ENCODE measurements at regions not wholly inside any gene's neighbourhood (a gene's known extent, or its start where the extent isn't known, plus 50 kb on each side); places are given as distances from the start of the nearest gene placed in this dataset.
A peak's percentile ranks its signal among the peaks of the same experiment; 100 is the strongest.
"Not testable (repeated sequence)": the region's sequence is repeated elsewhere in the genome, so short reads cannot be mapped to it uniquely, and the experiment has no call there.

GRCh38 chr7:20466543-20467021, 135.9 kb downstream of the ITGB8 start:
- DNase-seq (ENCODE audit: low spot score) = no peak

DNA sequence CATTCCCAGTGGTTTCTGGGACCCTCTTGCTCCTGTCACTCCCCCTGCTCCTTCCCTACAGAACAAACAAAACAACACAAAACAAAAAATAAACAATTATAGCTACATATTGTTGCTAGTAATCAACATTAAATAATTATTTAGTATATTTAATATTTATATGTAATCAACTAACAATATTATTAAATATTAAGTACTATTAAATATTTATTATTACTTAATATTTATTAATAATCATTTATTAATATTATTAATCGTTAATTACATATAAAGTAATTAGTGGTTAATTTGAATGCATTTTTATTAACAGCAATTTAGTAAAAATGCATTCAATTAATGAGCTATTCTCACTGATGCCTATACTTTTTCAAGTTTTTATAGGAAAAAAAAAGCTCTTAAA, 139.4 kb downstream of the ITGB8 start:
- DNase-seq (ENCODE audit: low spot score) = no peak

DNA sequence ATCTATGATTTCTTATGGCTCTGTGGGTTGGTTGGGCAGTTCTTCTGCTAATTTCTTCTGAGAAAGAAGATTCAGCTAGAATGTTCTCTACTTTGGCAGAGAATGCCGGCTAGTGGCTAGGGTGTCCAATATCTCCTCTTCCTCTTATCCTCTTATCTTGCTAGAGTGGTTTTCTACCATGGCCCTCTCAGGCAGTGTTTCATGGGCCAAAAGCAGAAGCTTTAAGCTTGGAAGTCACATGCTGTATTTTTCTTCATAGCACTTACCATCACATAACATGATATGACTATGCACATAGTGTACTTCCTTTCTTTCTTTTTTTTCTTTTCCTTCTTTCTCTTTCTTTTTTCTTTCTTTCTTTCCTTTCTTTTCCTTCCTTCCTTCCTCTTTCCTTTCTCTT, 140.0 kb downstream of the ITGB8 start:
- no peak for DNase-seq (ENCODE audit: low spot score)

- no peak for DNase-seq (ENCODE audit: low spot score)
Measured at GRCh38 chr7:20474249-20474648, 141.2 kb upstream of the ABCB5 start.

DNA sequence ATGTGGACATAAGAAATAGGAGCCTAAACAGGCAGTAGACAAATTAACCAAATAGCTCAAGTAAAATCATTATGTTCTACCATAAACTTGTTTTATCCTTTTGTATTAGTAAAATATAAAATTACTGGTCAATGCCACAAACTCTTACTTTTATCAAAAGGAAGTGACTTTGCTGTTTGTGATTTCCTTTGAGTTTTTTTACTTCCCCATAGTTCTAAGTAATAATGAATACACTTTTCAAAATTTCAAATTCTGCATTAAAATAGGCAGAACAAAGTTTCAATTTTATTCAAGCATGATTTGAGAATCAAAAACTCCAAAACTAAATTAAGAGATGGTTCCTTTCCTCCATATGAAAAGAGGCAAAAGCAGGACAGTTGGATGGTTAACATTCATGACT, 139.7 kb upstream of the ABCB5 start:
- no peak for DNase-seq (ENCODE audit: low spot score)

DNA sequence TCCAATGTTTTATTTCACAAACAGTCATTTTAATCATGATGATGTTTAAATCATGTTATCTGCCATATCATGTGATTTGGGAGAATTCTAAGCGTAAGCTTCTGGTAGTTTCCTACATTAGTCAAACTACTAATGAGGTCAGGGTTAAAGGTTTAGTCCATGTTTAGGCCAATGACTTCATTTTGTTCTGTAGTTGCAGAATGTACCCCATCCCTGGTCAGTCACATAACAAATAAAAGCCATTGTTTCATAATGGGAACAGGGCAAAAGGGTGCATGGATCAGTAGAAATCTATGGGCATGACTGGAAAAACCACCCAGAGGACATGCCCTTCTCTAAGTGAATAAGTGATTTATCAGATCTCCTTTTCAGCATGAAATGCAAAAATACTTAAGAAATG, 138.4 kb upstream of the ABCB5 start:
- DNase-seq (ENCODE audit: low spot score) = no peak

DNA sequence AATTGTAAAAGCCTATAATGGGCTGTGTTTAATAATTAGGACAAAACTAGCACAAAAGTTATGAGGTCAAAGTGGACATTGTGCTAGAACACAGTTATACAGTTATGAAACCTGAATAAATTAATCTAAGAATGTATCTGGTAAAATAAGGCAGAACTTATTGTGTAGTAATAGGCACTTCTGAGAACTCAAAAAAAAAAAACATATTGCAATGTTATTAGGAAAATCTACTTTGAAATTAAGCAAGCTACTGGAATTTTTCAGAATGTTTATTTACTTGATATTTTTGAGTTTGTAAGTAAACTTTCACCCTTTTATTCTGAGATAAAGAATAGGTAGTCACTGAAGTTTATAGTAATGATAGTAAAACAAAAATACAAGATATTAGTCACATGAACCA, 135.8 kb upstream of the ABCB5 start:
- DNase-seq (ENCODE audit: low spot score) = no peak

DNA sequence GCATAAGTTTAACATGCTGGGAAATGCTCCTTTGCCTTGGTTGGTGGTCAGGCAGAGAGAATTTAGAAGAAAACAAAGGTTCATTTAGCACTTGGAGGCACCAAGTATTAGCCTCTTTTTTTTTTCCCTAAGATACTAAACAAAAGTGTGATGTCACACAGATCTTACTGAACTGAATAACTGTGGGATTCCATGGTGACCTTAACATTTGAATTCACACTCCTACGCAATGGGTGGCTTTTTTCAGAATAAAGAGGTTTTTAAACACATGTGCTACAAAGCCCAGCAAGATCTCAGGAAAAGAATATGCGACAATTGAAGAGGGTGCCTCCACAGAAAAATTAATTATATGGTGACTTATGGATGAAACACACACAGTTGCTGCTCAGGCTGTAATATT, 133.4 kb upstream of the ABCB5 start:
- no peak for DNase-seq (ENCODE audit: low spot score)

DNA sequence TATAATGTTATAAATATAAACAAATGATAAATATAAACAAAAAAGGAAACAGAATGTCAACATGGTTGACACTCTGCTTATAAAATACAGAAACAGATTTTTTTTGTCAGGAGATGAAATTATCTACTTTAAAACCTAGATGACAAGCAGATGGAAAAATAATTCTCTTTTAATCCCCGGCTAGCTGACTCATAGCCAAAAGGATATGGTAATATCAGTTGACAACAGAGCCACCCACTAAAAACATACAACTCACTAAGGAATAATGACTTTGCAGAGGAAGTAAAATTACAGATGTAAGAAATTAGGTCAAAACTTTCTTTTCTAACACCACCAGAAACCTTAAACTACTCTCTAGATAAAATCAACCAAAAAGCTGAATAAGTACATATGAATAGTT, 131.1 kb upstream of the ABCB5 start:
- no peak for DNase-seq (ENCODE audit: low spot score)

DNA sequence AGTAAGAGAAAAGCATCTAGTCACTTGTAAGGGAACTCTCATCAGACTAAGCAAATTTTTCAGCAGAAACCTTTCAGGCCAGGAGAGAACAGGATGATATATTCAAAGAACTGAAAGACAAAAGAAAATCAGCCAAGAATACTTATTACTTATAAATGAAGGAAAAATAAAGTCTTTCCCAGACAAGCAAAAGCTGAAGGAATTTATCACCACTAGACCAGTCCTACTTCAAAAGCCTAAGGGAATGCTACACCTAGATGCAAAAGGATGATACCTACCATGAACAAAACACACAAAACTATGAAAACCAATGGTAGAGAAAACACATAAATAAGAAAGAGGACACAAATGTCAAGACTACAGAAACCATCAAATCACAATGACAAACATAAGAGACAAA, 126.6 kb upstream of the ABCB5 start:
- DNase-seq (ENCODE audit: low spot score) = no peak

- DNase-seq (ENCODE audit: low spot score) = no peak
Measured at GRCh38 chr7:20491284-20491683, 124.2 kb upstream of the ABCB5 start.

DNA sequence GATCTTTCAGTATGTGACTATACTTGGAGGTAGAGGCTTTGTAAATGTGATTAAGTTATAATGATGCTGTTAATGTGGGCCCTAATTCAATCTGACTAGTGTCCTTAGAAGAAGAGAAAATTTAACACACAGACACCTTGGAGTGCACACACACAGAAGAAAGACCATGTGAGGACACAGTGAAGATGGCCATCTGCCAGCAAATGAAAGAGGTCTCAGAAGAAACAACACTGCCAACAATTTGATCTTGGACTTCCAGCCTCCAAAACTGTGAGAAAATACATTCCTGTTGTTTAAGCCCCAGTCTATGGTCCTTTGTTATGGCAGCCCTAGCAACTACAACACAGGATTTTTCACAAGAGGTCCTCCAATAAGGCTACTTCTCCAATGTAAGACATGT, 120.9 kb upstream of the ABCB5 start:
- no peak for DNase-seq (ENCODE audit: low spot score)

GRCh38 chr7:20501473-20501872, 114.0 kb upstream of the ABCB5 start:
- DNase-seq (ENCODE audit: low spot score) = not testable (repeated sequence)

GRCh38 chr7:20503278-20503950, 112.1 kb upstream of the ABCB5 start:
- no peak for DNase-seq (ENCODE audit: low spot score)

- DNase-seq (ENCODE audit: low spot score) = no peak
Measured at GRCh38 chr7:20504060-20504459, 111.4 kb upstream of the ABCB5 start.

- no peak for DNase-seq (ENCODE audit: low spot score)
Measured at GRCh38 chr7:20506175-20506574, 109.3 kb upstream of the ABCB5 start.

- no peak for DNase-seq (ENCODE audit: low spot score)
Measured at GRCh38 chr7:20507157-20507556, 108.3 kb upstream of the ABCB5 start.

- DNase-seq (ENCODE audit: low spot score) = no peak
Measured at GRCh38 chr7:20508109-20508508, 107.4 kb upstream of the ABCB5 start.

DNA sequence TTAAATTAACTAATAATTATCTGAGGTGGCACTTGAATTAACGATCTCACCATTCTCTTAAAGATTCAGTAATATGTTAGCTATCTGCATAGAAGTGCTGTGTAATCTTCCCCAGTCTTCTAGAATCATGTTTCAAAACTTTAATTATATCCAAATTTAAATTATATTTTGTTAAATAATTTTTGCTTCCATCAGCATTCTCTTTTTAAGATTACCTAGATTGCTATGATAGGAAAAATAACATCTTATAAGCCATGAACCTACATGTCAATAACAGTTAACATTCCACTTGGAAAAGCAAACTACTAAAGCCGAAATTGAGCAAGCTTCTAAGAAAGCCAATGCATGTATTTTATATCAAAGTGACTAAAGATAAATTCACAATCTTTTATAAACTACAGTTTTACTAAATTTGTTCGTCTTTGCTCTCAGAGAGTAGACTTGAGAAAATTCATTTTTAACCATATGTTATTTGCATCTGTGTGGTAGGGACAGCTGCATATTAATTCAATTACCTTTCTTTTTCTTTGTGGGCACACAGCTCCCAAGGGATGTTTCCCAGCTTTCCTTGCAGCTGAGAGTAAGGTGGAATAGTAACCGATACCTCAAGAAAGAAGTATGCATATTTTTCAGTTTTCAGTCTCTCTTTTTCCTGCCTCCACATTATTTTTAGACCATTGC, 105.4 kb upstream of the ABCB5 start:
- no peak for DNase-seq (ENCODE audit: low spot score)

DNA sequence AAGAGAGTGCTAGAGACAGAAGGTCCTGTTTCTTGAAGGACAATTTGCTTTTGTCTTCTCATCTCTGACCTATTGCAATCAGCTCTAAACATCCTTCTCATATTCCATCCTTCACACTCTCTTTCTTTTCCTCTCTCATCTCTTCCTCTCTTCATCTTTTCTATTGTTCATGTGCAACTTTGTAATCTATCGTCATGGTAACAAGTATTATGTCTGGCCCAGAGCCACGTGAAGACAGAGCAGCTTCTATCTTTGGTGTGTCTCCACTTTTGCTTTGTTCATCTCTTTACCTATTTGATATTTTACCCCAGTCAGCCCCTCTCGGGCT, 104.9 kb upstream of the ABCB5 start:
- no peak for DNase-seq (ENCODE audit: low spot score)

DNA sequence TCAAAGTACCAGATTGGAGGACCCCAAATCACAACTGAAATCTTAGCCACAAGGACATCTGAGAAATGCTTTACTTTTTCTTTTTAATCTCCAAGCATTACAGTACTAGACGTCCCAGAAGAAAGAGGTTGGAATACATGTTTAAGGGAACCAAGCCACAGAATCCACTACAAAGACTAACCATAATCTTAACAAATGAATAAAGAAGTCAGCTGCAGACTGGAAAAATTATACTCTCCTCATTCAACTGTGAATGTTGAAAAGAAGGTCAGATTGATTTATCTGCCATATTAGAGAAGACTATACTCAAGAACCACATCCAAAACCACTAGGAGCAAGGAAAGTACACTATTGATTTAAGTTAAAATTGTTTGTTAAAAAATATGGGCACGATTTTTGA, 102.1 kb upstream of the ABCB5 start:
- no peak for DNase-seq (ENCODE audit: low spot score)

DNA sequence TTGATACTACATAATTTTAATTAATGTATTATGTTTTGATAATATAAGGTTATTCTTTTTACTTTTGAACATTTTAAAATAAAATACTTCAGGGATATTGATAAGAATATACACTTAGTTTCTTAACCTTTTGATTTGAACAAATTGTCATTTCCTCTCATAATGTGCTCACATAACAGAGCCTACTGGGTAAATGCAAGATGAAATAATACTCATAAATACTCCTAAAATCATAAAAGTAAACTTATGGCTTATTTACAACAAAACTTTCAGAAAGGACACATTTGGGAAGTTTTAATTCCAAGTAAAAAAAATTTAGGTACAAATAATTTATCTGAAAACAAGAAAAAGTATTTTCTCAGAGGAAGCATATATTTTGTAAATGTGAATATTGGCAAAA, 101.6 kb upstream of the ABCB5 start:
- no peak for DNase-seq (ENCODE audit: low spot score)

DNA sequence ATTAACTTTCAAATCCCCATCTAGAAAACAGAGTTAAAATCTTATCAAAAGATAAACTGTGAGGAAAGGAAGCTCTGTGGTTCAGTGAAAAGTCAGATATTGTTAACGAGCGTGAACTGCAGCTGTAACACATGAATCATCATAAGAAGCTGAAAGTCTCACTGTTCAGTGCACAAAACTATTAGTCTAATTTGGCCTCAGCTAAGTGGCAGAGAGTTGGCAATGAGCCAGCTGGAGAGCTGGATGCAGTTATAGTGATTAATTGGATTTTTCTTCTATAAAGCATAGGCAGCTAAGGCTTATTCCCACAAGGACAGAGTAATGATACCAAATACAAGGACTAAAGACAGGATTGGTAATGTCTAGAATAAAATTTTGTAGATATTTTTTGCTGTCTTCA, 101.1 kb upstream of the ABCB5 start:
- peak; percentile 6 for DNase-seq (ENCODE audit: low spot score)

- DNase-seq (ENCODE audit: low spot score) = no peak
Measured at GRCh38 chr7:20519645-20520044, 95.8 kb upstream of the ABCB5 start.

Data from AG08395 (cell line).